Inferior parietal cortex (tissue), 1 donor: ENCODE measurements at regions not wholly inside any gene's neighbourhood (a gene's known extent, or its start where the extent isn't known, plus 50 kb on each side); places are given as distances from the start of the nearest gene placed in this dataset.
"Not testable (repeated sequence)": the region's sequence is repeated elsewhere in the genome, so short reads cannot be mapped to it uniquely, and the experiment has no call there.

Source experiments
- DNase-seq: peaks from one replicate; pipeline ENCODE4 v3.0.0-alpha.2; 2016; ENCODE audit errors: extremely low spot score

- DNase-seq: no peak
Observed at GRCh38 chr14:35174342-35174741, 52.0 kb downstream of the PRORP start.

DNA sequence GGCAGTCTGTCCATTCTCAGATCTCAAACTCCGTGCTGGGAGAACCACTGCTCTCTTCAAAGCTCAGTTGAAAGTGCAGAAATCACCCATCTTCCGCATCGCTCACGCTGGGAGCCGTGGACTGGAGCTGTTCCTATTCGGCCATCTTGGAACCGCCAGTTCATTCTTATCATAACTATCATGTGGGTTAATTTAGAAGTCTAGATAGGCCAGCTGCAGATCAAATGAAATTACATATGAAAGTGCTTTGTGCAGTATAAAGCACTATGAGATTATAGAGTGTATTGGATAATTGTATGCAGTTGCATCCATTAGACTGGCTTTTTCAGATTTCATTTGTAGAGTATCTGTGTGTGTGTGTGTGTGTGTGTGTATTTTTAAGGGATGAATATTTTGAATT lies 57.8 kb downstream of the PRORP start:
- DNase-seq: no peak

DNA sequence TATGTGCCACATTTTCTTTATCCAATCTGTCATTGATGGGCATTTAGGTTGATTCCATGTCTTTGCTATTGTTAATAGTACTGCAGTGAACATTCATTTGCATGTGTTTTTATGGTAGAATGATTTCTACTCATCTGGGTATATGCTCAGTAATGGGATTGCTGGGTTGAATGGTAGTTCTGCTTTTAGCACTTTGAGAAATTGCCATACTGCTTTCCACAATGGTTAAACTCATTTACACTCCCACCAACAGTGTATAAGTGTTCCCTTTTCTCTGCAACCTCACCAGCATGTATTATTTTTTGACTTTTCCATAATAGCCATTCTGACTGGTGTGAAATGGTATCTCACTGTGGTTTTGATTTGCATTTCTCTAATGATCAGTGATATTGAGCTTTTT lies 62.5 kb downstream of the PRORP start:
- DNase-seq: not testable (repeated sequence)

DNA sequence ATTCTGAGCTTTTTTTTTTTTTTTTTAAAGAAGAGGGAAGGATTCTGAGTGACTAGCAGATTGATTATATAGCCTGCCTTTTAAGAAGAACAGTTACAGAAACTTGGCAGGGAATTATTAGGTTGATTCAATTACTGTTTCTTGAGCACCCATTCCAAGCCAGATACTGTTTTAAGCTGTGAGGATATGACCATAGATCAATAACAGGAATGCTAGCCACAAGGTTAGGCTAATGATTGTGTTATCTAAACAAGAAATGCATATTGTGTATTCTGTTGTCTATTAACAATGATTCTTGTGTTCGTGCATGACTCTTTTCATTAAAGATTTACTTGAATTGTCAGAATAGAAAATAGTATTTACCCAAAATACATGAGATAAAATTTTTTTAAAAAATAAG lies 67.1 kb downstream of the PRORP start:
- DNase-seq: no peak

- DNase-seq: no peak
Observed at GRCh38 chr14:35193161-35193560, 70.8 kb downstream of the PRORP start.

- DNase-seq: not testable (repeated sequence)
Observed at GRCh38 chr14:35194183-35194582, 71.8 kb downstream of the PRORP start.

DNA sequence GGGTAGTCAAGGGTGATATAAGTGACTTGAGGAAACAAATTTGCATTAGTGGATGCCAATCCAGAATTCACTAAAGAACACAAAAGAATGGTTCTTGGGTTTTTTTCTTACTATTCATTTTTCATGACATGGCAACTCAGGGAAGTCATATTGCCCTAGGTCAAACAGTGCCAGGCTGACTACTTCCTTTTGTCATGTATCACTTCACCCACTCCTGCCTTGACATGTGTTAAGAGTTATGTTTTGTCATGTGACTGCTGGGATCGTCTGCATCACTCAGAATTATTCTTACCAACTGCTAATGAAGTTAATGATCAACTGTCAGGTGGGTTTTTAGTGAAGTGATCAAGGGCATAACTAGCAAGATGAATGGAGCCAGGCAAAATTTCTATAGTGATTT lies 74.2 kb downstream of the PRORP start:
- no peak for DNase-seq

GRCh38 chr14:35197015-35197414 lies 74.7 kb downstream of the PRORP start:
- DNase-seq: no peak

DNA sequence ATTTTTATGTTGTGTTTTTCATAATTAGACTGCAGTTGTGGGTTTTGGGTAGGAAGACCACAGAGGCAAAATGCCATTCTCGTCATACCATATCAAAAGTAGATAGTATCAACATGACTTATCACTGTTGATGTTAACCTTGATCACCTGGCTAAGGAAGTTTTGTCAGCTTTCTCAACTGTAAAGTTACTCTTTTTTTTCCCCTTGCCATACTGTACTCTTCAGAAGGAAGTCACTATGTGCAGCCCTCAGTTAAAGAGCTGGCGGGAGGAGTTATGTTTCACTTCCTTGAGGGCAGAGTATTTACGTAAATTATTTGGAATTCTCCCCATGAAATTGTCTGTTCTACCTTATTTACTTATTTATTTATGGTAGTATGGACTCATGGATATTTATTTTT lies 78.7 kb downstream of the PRORP start:
- DNase-seq: no peak

DNA sequence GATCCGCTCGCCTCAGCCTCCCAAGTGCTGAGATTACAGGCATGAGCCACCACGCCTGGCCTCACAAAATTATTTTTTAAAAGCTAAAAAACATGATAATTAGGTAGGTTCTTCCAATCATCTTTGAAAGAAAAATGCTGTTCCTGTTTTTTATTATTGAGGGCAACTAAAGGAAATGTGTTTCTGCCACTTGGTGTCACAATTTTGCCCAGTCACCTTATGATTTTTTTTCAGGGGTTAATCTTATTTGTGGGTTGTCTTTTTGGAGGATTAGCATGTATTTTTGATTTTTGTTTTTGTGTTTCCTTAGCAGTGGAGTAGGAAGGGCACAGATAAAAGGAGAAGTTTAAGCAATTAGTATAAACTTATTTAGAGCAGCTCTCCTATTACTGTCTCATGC lies 79.8 kb downstream of the PRORP start:
- DNase-seq: no peak

GRCh38 chr14:35205737-35206136 lies 83.4 kb downstream of the PRORP start:
- no peak for DNase-seq

DNA sequence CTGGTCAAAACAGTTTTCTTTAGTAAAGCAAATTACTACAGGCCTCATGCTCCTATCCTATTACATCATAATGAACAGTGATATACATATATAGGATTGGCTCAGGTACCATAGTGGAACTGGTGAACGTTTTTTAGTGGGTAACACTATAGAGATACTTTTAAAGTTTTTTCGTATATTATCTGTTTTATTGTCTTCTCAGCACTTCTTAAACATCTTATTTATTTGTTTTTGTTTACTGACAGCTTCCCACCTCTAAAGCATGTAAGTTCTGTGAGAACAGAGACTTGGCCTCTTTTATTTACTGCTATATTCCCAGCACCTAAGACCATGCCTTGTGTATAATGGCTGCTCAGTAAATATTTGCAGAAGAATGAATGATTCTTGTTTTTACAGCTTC lies 81.1 kb upstream of the PSMA6 start:
- DNase-seq: no peak

- no peak for DNase-seq
Observed at GRCh38 chr14:35212471-35213142, 79.6 kb upstream of the PSMA6 start.

DNA sequence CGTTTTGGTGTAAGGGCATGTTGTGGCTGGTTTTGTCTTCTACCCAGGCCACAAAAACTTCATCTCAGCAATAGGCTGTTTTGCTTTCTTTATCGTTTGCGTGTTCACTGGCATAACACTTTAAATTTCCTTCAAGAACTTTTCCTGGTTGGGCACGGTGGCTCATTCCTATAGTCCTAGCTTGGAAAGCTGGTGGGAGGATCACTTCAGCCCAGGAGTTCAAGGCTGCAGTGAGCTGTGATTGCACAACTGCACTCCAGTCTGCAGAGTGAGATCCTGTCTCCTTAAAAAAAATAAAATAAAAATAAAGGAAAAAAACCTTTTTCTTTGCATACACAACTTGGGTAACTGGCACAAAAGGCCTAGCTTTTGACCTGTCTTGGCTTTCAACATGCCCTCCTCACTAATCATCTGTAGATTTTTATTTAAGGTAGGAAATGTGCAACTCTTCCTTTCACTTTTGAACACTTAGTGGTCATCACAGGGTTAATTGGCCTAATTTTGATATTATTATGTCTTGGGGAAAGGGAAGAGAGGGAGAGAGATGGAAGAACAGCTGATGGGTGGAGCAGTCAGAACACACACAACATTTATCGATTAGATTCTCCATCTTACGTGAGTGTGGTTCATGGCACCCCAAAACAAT lies 78.9 kb upstream of the PSMA6 start:
- no peak for DNase-seq

DNA sequence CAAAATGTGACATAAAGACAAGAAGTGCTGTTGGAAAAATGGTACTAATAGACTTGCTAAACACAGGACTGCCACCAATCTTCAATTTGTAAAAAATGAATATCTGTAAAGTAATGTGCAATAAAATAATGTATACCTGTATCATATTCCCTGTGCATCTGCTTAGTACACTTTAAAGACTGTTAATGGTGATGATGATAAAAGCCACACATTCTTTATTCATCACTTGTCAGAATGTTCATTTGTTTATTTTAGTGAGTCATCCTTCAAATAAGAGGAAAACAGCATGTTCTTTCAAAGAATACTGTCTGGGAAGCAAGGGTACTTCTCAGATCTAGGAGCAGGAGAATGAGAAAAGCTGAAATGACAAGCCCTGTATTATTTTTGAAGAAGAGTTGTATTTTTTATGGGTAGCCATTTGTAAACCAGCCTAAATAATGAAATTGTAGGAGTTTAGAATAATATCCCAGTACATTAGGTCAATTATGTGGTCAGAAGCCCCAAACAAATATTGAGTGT lies 78.3 kb upstream of the PSMA6 start:
- no peak for DNase-seq

DNA sequence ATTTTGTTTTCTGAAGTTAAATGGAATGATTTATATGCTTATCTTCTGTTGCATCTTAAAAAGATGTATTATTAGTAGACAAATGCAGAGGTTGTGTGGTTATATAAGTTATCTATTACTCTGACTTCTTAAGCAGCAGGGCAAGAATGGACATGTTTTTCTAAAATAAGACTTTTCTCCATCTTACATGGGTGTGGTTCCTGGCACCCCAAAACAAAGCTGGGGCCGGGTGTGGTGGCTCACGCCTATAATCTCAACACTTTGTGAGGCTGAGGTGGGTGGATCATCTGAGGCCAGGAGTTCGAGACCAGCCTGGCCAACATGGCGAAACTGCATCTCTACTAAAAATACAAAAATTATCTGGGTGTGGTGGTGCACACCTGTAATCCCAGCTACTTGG lies 77.8 kb upstream of the PSMA6 start:
- not testable (repeated sequence) for DNase-seq

DNA sequence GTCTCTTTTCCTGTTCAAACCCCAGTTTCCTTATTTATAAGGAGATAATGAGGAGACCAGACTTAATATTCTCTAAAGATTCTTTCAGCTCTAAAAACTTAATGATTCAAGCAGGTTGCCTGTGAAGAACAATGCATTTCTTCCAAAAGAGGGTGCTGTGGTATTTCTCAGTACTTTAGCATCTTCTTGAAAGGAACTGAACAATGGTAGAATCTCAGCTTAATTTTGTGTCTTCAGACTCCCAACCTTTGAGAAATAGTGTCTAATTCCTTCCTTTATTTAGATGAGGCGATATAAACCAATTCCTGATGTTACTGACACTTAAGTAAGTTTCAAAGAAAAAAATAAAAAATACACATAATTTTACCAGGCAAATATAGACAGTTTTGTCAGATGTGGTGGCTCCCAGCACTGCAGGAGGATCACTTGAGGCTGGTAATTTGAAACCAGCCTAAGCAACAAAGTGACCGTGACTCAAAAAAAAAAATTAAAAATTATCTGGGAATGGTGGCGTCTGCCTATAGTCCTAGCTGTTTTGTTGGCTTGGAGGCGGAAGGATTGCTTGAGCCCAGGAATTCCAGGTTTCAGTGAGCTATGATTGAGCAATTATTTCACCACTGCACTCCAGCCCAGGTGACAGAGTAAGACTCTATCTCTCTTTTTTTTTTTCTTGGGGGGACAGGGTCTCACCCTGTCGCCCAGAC lies 76.9 kb upstream of the PSMA6 start:
- DNase-seq: peak; percentile 42

- DNase-seq: not testable (repeated sequence)
Observed at GRCh38 chr14:35218176-35218575, 74.0 kb upstream of the PSMA6 start.

- no peak for DNase-seq
Observed at GRCh38 chr14:35218963-35219362, 73.2 kb upstream of the PSMA6 start.

- DNase-seq: no peak
Observed at GRCh38 chr14:35220027-35220676, 72.0 kb upstream of the PSMA6 start.

- DNase-seq: no peak
Observed at GRCh38 chr14:35220920-35221319, 71.3 kb upstream of the PSMA6 start.

DNA sequence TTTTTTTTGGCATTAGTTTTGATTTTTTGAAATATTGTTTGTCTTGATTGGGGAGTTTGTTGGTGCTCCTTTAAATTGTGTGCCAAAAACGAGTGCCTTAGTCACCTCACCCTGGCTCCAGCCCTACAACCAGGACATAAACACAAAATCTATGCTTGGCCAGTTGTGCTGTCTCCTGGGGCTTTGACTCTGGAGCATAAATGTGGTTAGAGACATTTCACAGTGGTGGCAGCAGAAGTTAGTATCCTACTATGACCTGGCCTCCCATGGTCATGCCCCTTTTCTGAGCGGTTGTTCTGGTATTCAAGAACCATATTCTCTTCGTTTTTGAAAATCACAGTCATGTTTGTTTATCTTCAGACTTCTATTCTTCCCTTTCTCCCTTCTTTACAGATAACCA lies 70.7 kb upstream of the PSMA6 start:
- DNase-seq: no peak
